Heart left ventricle (tissue), 13 donors: ENCODE measurements at regions not wholly inside any gene's neighbourhood (a gene's known extent, or its start where the extent isn't known, plus 50 kb on each side); places are given as distances from the start of the nearest gene placed in this dataset.

Experiments used
- CTCF ChIP-seq, 12 donors: fragments of 200-600 bp; sonication (generic) in 4 of 12; IDR thresholded peaks; one replicate each; pipeline versions ENCODE4 v1.5.0 to v1.8.0; 2018 to 2022; ENCODE audit warnings: antibody characterized with exemption in 12 of 12, mild to moderate bottlenecking in 5 of 12
- POLR2A ChIP-seq, 2 donors: fragments of 450-650 bp; IDR thresholded peaks; one replicate each; pipeline ENCODE4 v1.6.1; 2017; ENCODE audit warnings: antibody characterized with exemption in 2 of 2, mild to moderate bottlenecking in 2 of 2, moderate library complexity in 2 of 2
- donor health status: ischemic (EF 13 %, LVEDD 7.1; RV severe dilation, severe dysfunction).
- donor health status: DM: no; HTN: yes; CAD: no.
- donor health status: DM: no; HTN: no; CAD: no.
- donor health status: ischemic (EF 25% LVEDD 6.9; RV normal size, moderate dysfunction).
- donor health status: ischemic (EF 25% LVEDD 5.7; RV mildly dilated, moderate dysfunction).
- donor health status: ischemic (EF 35%, LVEDD 5.7; RV mildly dilated, moderate dysfunction).
- donor health status: nonischemic (EF 11% LVEDD 7.7; RV severe dilation, severe dysfunction).
- donor health status: DM: yes; HTN: yes; CAD: no.
- donor health status: PGD.
- donor health status: ischemic (EF 29% LVEDD 5.4; RV normal size, mild dysfunction).
- donor health status: nonischemic (EF 23%, LVEDD 6.1; RV moderate dilation, normal function).

- TF ChIP-seq CTCF (IDR thresholded peaks at IDR 0.05) (no peak), POLR2A (IDR thresholded peaks at IDR 0.05) (no peak)
Measured at GRCh38 chr21:27257908-27258556, 291.1 kb upstream of the ADAMTS5 start.
